ENCODE measurements at regions not wholly inside any gene's neighbourhood (a gene's known extent, or its start where the extent isn't known, plus 50 kb on each side); places are given as distances from the start of the nearest gene placed in this dataset.

DNA sequence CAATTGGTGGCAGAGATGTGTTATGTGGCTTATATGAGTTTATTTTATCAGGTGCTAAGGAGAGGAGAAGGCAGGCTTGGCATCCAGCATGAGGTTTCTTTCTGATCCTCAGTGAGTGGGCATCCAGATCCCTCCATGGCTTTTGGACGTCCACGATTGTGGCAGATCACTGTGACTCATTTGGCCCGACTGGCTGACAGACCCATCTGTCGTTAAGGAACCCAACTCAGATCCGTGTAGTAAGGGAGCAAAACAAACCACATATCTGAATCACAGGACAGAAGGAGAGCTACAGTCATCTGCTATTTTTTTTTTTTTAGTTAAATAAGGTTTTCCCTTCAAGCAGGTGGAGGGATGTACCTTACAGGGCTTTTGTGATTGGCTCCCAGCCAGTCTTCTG lies 197.0 kb upstream of the KCNH8 start:
- CTCF ChIA-PET: no interaction called here
- no peaks in the 10 kb centered on the region for H3K9me3 Mint-ChIP-seq

DNA sequence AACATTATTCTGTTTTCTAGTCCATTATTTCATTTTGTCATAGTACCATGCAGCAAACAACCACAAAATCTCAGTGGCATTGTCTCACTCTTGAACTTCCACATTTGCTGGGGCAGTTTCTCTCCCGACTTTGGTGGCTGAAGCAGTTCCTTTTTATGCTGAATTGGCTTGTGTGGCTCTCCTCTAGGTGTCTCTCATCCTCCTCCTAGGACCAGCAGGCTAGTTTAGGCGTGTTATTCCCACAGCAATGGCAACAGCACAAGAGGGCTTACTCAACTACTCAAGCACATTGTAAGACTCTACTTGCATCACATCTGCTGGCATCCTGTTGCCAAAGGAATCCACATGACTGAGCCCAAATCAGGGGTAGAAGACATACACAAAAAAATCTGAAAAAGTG lies 201.8 kb upstream of the KCNH8 start:
- Mint-ChIP-seq H3K4me3 (no peak overlapping the region), H3K9me3 (peaks cover 2% of the 10 kb centered on the region), H3K27ac (no peak overlapping the region), H3K4me1 (ENCODE audit: low read depth) (no peaks in the 10 kb centered on the region), H3K27me3 (no peaks in the 10 kb centered on the region), H3K36me3 (ENCODE audit: low read depth) (no peaks in the 10 kb centered on the region)
- no peak for DNase-seq
- ATAC-seq: no peak
- intact Hi-C loops (cut with micrococcal nuclease): no loop called here
- TF ChIP-seq, protein P1, sequence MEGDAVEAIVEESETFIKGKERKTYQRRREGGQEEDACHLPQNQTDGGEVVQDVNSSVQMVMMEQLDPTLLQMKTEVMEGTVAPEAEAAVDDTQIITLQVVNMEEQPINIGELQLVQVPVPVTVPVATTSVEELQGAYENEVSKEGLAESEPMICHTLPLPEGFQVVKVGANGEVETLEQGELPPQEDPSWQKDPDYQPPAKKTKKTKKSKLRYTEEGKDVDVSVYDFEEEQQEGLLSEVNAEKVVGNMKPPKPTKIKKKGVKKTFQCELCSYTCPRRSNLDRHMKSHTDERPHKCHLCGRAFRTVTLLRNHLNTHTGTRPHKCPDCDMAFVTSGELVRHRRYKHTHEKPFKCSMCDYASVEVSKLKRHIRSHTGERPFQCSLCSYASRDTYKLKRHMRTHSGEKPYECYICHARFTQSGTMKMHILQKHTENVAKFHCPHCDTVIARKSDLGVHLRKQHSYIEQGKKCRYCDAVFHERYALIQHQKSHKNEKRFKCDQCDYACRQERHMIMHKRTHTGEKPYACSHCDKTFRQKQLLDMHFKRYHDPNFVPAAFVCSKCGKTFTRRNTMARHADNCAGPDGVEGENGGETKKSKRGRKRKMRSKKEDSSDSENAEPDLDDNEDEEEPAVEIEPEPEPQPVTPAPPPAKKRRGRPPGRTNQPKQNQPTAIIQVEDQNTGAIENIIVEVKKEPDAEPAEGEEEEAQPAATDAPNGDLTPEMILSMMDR (IDR thresholded peaks at IDR 0.05): no peak
- POLR2A ChIA-PET: no interaction called here
- CTCF ChIA-PET: no interaction called here

More for the DNA sequence above, 197.0 kb upstream of the KCNH8 start:
- DNase-seq (no peak), ATAC-seq (no peak)
- H3K27me3 Mint-ChIP-seq: no peaks in the 10 kb centered on the region
- TF ChIP-seq, protein P1 (IDR thresholded peaks at IDR 0.05): no peak
- no peaks in the 10 kb centered on the region for H3K4me1 Mint-ChIP-seq (ENCODE audit: low read depth)
- no peak overlapping the region for H3K27ac Mint-ChIP-seq
- H3K36me3 Mint-ChIP-seq (ENCODE audit: low read depth): no peaks in the 10 kb centered on the region
- H3K4me3 Mint-ChIP-seq: no peak overlapping the region
- POLR2A ChIA-PET: no interaction called here
- intact Hi-C loops (cut with micrococcal nuclease): no loop called here

DNA sequence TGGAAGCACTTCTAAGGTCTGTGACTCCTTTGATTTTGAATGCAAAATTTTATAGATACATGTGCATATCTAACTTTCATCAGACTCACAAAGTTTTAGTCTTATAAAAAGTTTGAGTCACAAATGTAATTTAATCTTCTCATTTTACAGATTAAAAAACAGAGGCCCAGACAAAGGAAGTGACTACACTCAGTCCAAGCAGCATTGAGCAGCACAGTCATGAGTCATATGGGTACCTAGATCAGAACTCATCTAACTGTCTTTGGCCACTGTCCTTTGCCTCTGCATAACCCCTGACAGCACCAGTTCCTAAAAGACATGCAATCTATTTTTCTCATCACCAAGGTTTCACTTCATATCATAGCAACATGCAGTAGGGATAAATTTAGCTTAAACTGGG lies 210.7 kb upstream of the KCNH8 start:
- TF ChIP-seq, protein P1 (IDR thresholded peaks at IDR 0.05): no peak
- no peak for DNase-seq
- POLR2A ChIA-PET: no interaction called here
- intact Hi-C loops (cut with micrococcal nuclease): no loop called here
- no peak overlapping the region for H3K27ac Mint-ChIP-seq
- no peaks in the 10 kb centered on the region for H3K36me3 Mint-ChIP-seq (ENCODE audit: low read depth)
- CTCF ChIA-PET: no interaction called here
- no peaks in the 10 kb centered on the region for H3K9me3 Mint-ChIP-seq
- peaks cover 2% of the 10 kb centered on the region for H3K27me3 Mint-ChIP-seq
- H3K4me1 Mint-ChIP-seq (ENCODE audit: low read depth): no peaks in the 10 kb centered on the region
- peak; percentile 39 for ATAC-seq
- H3K4me3 Mint-ChIP-seq: no peak overlapping the region

DNA sequence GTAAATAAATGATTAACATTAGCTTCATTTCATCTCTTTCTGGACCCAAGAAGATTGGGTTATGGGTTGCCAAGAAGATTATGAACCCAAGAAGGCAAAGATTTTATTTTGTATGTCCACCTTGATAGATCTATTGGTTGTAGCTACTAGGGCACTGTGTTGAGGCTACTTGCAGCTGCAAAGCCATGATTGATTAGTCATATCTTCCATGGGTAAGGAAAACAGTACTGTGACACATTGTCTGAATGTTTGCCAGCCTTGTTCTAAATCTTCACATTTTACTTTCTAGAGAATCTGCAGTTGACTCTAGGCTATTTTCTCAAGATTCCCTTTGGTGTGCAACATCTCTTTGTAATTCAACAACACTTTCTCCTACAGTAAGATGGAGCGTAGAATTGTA lies 229.2 kb upstream of the KCNH8 start:
- ChIA-PET CTCF (interaction anchor here (0.9 kb wide), 1 partner anchor 16 kb away, joined by 3 read pairs; no protein-coding TSS in a partner anchor), POLR2A (no interaction called here)
- peaks cover 6% of the 10 kb centered on the region for H3K9me3 Mint-ChIP-seq
- intact Hi-C loops (cut with micrococcal nuclease): no loop called here
- DNase-seq (no peak), ATAC-seq (peak; percentile 37)
- no peak overlapping the region for H3K4me3 Mint-ChIP-seq
- H3K36me3 Mint-ChIP-seq (ENCODE audit: low read depth): no peaks in the 10 kb centered on the region
- TF ChIP-seq, protein P1 (IDR thresholded peaks at IDR 0.05): no peak
- H3K4me1 Mint-ChIP-seq (ENCODE audit: low read depth): peaks cover 5% of the 10 kb centered on the region
- no peak overlapping the region for H3K27ac Mint-ChIP-seq
- H3K27me3 Mint-ChIP-seq: no peaks in the 10 kb centered on the region

DNA sequence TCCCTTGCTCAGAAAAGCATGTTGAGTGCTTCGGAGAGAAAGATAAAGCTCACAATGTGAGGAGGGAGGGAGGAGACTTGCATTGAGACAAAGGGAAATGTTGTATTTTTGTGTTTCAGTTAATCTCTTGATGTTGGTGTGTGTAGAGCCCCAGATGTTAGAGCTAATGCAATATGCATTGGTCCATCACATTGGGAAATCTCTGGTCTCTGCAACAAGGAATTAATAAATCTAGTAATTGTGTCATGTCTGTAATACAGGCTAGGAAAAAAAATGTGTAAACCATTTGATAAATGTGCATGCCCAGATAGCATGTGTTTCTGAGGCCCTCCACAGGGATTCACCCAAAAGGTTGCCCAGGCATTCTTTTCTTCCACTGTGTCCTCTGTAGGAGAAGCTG lies 230.4 kb upstream of the KCNH8 start:
- POLR2A ChIA-PET: no interaction called here
- CTCF ChIA-PET: no interaction called here
- intact Hi-C loops (cut with micrococcal nuclease): no loop called here

More for the DNA sequence above, 230.4 kb upstream of the KCNH8 start:
- H3K36me3 Mint-ChIP-seq (ENCODE audit: low read depth): no peaks in the 10 kb centered on the region
- H3K9me3 Mint-ChIP-seq: peaks cover 6% of the 10 kb centered on the region
- TF ChIP-seq, protein P1 (IDR thresholded peaks at IDR 0.05): no peak
- DNase-seq (no peak), ATAC-seq (no peak)
- peaks cover 5% of the 10 kb centered on the region for H3K4me1 Mint-ChIP-seq (ENCODE audit: low read depth)
- no peaks in the 10 kb centered on the region for H3K27me3 Mint-ChIP-seq
- no peak overlapping the region for H3K27ac Mint-ChIP-seq
- no peak overlapping the region for H3K4me3 Mint-ChIP-seq

Data from activated CD8-positive, alpha-beta T cell treated with anti-CD3 and anti-CD28 coated beads for 36 hours (primary cell).